Effector CD4-positive, alpha-beta T cell (primary cell): ENCODE measurements at regions not wholly inside any gene's neighbourhood (a gene's known extent, or its start where the extent isn't known, plus 50 kb on each side); places are given as distances from the start of the nearest gene placed in this dataset.

ENCODE experiments used
- DNase-seq: peaks from one replicate; pipeline ENCODE4 v3.0.0-alpha.2; 2020

GRCh38 chr1:193806079-193807048 is 620.0 kb upstream of the B3GALT2 start:
- DNase-seq, result no peak

- no peak for DNase-seq
Measured at GRCh38 chr1:193799948-193800690, 613.7 kb upstream of the B3GALT2 start.

- DNase-seq, result no peak
Measured at GRCh38 chr1:193799371-193799770, 613.0 kb upstream of the B3GALT2 start.

GRCh38 chr1:193794239-193794638 is 607.8 kb upstream of the B3GALT2 start:
- no peak for DNase-seq

- no peak for DNase-seq
Measured at GRCh38 chr1:193791746-193792145, 605.3 kb upstream of the B3GALT2 start.

GRCh38 chr1:193787061-193787460 is 600.6 kb upstream of the B3GALT2 start:
- no peak for DNase-seq

GRCh38 chr1:193785850-193786420 is 599.5 kb upstream of the B3GALT2 start:
- DNase-seq, result no peak

GRCh38 chr1:193774536-193775323 is 588.3 kb upstream of the B3GALT2 start:
- DNase-seq, result no peak

GRCh38 chr1:193771596-193771995 is 585.2 kb upstream of the B3GALT2 start:
- no peak for DNase-seq

GRCh38 chr1:193769651-193770050 is 583.2 kb upstream of the B3GALT2 start:
- DNase-seq, result no peak

GRCh38 chr1:193767886-193768285 is 581.5 kb upstream of the B3GALT2 start:
- no peak for DNase-seq

GRCh38 chr1:193766329-193766728 is 579.9 kb upstream of the B3GALT2 start:
- no peak for DNase-seq

- no peak for DNase-seq
Measured at GRCh38 chr1:193763266-193763665, 576.9 kb upstream of the B3GALT2 start.

- DNase-seq, result no peak
Measured at GRCh38 chr1:193762236-193762635, 575.8 kb upstream of the B3GALT2 start.

- no peak for DNase-seq
Measured at GRCh38 chr1:193755441-193755840, 569.0 kb upstream of the B3GALT2 start.

- no peak for DNase-seq
Measured at GRCh38 chr1:193754732-193755427, 568.5 kb upstream of the B3GALT2 start.

- no peak for DNase-seq
Measured at GRCh38 chr1:193754151-193754550, 567.7 kb upstream of the B3GALT2 start.

GRCh38 chr1:193753038-193753756 is 566.8 kb upstream of the B3GALT2 start:
- no peak for DNase-seq

GRCh38 chr1:193749868-193750267 is 563.5 kb upstream of the B3GALT2 start:
- DNase-seq, result no peak

- DNase-seq, result no peak
Measured at GRCh38 chr1:193747579-193747978, 561.2 kb upstream of the B3GALT2 start.

GRCh38 chr1:193741228-193741627 is 554.8 kb upstream of the B3GALT2 start:
- no peak for DNase-seq
